HG03571 (cell line): ENCODE measurements at regions not wholly inside any gene's neighbourhood (a gene's known extent, or its start where the extent isn't known, plus 50 kb on each side); places are given as distances from the start of the nearest gene placed in this dataset.

Experiments used
- ATAC-seq: cut with Tn5 transposase; IDR thresholded peaks from one replicate; pipeline ENCODE4 v1.9.1; 2021; ENCODE audit not compliant: unreplicated experiment

DNA sequence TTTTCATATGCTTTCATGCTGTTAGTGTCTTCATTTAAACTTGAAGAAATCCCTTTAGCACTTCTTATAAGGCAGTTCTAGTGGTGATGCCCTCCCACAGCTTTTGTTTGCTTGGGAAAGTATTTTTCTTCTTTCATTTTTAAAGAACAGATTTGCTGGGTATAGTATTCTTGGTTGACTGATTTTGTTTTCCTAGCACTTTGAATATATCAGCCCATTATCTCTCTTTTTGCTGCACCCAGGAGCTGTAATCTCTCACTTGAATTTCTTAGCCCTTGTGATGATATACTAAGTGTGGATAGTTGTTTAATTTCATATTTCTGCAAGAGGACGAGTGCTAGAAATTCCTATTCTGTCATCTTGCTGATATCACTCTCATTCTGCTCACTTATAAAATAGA, 283.7 kb downstream of the GPAT3 start:
- no peak for ATAC-seq

DNA sequence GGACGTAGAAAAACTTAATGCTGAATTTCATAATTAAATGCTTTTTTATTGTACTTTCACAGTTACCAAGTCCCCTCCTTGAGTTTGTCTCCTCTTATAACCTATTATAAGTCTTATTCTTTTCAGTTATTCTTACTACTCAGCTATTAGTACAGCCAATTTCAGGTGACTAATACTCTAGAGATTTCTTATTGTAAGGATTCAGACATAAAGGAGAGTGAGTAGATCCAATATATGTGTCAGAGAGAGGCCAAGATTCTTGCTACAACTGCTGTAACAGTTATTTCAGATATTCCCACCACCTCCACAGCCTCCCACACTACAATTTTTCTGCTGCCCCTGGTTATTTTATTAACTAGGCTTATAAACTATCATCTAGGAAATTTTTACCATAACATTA, 274.5 kb downstream of the GPAT3 start:
- ATAC-seq: no peak

DNA sequence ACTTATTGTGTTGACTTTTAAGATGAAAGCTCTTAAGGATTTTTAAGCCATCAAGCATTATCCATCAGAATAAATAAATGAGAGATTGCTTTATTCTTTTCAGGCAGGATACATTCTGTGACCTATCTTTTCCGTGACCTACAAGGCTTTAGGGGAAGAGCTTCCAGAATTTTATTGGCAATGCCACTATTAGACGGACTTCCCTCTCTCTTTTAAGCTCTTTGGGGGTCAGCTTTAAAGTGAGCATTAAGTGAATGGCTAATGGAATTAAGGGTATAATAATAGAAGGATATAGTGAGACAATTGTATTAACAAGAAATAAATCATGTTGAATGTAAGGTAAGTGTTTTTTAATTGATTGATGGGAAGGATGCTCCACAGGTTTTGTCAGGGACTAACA, 273.7 kb downstream of the GPAT3 start:
- ATAC-seq: no peak

DNA sequence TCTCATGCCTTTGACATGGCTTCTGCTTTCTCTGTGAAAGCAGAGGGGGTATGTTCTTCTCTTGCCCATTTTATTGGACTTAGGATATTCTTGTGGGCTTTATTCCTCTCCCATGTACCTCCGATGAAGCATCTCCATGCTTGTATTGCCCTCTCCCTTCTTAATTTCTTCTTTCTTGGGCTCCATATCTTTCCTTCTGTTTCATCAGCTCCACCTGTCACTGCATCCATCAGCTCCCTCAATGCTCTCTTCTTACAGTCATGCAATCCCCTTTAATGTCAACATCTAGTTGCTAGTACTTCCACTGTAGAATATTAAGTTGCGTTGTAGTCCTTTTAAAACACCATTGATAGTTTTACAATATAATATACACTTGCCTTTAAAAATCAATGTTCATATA, 257.6 kb downstream of the GPAT3 start:
- no peak for ATAC-seq

DNA sequence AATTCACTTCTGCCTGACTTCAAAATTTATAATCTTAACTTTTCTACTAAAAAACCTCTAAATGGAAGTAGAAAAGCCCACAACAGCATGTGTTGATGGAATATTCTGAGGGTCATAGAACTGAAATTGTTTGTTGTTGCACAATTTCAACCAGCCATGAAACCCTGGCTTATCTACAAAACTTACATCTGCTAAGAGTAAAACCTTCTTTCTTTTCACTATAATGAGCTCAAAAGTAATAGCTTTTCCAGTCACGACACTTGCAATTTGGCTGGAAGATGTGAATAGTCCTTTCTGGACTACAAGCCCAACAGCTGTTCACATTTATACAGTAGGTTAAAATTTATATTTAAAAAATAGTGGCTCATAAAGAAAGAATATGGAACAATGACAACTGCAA, 250.0 kb downstream of the GPAT3 start:
- no peak for ATAC-seq

DNA sequence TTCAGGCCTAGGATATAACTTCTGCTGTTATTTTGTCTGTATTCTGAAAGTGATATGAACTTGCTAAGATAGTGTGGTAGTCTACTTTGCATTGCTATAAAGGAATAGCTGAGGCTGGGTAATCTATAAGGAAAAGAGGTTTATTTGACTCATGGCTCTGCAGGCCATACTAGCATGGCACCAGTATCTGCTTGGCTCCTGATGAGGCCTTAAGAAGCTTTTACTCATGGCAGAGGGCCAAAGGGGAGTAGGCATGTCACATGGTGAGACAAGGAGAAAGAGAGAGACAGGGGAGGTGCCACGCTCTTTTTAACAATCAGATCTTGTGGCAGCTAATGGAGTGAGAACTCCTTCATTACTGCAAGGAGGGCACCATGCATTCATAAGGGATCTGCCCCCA, 247.3 kb downstream of the GPAT3 start:
- ATAC-seq: no peak

DNA sequence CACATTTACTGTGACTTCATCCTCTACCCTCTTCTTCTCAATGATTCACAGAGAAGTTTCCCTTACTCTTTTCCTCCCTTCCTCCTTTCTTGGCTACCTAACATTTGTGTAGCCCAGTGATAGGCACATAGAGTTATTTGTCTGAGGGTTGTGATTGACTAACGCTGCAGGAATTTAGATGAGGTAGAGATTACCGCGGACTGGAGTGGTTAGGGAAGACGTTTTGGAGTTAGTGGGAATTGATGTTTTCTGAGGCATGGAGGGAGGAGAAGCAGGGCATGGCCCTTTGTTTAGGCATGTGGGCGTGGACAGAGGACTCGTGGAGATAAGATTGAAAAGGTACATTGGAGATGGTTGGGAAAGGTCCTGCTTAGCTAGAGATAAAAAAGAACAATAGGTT, 246.7 kb downstream of the GPAT3 start:
- ATAC-seq: no peak

DNA sequence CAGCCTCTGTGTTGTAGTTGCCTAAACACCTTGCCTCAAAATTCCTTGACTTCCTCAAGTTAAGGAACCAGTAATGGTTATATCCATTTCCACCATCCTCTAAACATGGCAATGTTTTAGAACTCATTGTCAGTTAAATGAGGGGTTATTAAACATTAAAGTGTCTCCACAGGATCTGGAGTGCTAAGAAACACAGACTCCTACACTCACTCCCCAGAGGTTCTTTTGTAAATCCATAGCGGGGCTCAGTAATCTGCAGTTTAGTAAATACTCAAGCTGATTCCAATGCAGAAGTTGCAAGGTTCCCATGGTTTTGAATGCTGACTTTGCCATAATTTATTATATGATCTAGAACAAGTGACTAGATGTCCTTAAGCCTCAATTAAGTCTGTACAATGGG, 245.5 kb downstream of the GPAT3 start:
- no peak for ATAC-seq

DNA sequence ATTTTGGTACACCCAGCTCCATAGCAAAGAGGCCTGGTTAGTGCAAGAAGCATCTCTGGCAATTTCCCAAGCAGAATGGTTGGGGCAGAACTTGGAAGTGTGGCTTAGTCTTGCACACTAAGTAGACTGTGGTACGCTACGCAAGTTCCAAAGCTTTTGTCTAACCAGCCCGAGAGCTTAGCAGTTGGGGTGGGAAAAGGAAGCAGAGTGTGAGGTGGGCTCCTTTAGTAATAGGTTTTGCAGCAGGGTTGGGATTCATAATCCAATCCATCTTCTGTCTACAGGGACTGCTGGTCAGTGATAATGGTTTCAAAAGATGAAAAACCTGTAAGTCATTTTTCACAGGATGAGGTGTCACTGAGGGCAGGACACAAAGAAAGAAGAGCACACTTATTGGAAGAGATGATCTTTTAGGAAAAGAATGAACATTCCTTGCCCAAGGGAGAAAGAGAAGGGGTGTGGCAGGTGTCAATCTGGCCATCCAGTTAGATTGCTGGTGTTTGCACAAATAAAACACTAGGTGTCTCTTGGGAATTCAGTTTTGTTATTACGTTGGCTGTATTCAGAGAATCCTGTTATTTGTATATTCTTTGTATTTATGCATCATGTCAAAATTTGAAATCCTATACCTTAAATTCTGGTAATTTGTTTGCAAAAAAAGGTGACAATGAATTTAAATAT, 244.3 kb downstream of the GPAT3 start:
- ATAC-seq: no peak

DNA sequence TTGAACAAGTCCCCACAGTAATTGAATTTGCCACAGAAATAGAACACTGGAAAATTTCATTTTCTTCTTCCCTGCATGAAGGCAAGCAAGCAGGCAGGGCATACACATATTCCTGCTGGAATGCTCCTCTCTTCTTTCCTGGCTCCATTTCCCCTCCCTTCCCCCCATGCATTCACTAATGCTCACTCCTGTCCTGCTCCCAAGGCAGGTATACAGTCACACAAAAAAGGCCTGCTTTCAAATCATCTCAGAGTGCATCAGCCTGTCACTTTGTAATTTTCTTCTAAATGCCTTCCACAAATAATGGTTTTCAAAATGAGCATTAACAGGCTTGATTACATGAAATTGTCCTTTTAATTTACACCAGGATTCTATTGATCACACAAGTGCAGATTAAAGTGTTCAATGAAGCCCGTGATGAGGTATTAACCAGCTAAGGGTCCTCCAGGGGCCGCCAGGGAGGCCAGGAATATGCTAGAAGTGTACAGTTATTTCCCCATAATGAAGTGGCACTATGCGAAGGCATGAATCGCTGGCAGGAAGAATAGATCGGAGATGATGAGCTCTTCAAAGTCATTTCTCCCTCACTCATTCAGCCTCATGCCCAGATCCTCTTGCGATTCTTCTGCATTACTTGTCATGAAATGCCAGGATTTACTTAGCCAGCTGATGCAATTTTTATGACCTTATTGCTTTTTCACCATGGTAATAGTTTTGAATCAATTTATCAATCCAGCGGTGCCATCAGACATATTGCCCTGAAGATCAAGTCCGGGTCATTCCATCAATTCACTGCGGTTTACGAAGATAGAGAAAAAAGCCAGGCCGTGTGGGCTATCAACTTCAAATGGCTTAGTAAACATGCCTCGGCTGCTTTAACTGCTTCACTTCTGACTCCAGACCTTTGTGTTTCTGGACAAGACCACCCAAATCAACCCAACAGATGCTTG, 243.5 kb downstream of the GPAT3 start:
- no peak for ATAC-seq

DNA sequence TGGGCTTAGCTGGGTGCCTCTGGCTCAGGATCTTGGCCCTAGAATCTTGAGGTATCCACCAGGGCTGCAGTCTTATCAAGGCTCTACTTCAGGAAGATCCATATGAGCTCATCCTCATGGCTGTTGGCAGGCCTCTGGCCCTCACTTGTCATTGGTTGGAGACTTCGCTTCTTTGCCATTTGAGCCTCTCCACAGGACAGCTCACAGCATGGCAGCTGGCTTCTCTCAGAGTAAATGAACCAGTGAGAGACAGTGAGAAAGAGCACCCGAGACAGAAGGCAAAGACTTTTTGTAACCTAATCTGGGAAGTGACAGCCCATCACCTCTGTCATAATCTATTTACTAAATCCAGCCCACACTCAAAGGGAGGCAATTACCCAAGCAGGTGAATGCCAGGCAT, 236.8 kb downstream of the GPAT3 start:
- ATAC-seq: no peak

DNA sequence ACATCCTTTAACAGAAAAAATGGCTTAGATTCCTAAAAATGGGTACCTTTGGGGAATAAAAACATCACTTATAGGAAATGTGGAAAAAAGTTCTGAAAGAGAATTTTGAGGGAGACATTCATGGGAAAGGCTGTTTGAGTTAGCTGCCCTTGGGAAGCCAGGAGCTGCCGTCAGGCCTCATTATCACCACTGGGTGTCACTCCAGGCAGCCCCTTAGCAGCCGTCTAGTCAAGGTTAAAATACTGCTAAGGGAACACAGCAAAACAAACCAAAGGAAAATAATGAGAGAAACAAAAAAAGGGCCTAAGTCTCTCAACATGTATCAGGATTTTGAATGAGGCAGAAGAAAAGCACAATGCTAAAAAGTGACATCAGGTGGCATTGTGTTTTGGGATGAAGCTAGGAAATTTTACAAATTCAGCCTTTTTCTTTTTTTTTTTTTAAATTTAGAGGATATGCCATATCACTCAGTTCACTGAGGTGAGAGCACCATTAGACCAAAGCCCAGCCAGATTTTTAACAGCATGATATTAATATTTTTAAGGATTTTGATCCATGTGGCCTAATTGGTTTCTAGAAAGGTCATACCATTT, 235.3 kb downstream of the GPAT3 start:
- ATAC-seq: no peak

DNA sequence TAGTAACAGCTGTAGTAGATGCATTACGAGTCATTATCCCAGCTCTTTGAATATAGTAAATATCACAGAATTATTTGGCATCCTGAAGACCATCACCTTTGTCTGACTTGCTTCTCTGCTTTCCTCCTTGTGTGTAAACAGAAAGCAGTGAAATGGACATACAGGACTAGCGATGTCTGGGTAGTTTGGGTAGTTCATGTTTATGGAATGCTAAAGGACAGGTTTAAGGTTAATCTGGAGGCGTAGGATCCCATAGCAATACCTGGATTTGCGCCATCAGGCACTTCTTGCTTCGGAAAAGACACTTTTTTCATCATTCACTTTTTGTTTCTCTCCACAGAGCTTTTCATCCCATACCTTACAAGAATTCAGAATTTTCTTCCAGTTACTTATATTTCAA, 232.2 kb downstream of the GPAT3 start:
- ATAC-seq: no peak

DNA sequence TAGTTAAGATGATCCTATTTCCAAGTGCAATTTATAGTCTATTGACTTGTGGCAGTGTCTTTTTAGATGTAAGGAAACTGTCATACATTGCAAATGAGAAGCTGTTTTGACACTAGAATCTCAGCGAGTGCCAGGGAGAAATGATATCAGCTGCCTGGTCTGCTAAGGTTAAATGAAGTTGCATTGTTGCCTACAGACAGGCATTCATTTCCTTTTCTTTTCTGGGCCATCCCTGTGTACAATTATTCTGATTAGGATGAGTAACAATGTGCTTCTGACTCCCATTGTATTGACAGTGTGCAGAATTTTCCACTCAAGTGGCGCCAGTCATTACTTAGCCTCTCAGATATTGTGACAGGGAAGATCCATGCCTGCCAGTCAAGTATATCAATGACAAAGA, 231.2 kb downstream of the GPAT3 start:
- no peak for ATAC-seq

DNA sequence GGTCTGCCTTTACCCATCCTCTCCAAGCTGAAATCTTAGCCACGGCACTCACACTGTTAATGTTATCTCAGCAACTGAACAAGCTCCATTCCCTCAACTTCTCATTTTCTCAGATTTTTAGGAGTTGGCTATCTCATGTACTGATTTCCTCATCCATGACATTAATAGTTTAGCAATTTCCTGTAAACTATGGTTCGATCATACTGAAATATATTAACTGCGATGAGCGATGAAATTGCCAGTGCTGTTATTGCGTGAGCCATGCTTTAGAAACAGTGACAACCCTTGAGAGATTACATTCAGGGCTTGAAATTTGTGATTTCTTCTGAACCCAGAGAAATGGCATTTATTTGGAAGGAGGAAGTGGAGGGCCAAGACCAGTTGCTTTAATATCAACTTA, 223.7 kb downstream of the GPAT3 start:
- no peak for ATAC-seq

DNA sequence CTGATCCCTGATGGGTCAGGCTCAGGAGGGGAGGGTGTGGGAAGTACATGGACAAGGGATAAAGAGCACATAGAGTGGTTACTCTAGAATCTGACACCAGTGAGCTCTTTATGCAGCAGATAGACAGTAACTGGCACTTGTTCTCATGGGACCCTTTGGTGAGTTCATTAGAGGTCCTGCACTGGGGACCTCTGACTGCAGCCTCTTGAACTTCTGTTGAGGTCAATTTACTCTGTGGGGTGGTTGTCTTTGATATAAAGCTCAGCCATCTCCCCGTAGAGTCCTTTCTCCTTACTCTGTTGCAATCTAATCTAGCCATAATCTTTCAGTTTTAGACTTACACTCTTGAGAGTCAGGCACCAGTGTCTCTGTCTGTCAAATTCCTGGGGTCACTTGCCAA, 222.4 kb downstream of the GPAT3 start:
- no peak for ATAC-seq

DNA sequence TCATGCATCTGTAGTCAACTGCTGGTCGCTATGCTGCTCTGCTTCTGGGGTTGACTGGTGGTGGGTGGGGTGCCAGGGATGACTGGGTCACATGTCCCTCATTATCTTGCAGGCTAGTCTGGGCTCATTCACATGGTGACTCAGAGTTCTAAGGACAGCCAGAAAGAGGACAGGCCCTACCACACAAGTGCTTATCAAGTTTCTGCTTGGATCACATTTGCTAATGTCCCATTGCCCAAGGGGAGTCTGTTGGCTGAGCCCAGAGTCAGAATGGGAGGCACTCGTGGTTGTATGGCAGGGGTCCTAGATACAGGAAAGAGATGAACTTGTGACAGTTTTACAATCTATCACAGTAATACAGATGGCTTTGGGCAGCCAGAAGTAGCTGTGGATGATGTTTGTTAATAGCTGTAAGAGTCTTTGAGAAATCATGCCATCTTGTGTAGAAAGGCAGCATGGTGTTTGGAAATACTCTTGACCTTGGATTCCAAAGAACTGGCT, 221.3 kb downstream of the GPAT3 start:
- no peak for ATAC-seq

DNA sequence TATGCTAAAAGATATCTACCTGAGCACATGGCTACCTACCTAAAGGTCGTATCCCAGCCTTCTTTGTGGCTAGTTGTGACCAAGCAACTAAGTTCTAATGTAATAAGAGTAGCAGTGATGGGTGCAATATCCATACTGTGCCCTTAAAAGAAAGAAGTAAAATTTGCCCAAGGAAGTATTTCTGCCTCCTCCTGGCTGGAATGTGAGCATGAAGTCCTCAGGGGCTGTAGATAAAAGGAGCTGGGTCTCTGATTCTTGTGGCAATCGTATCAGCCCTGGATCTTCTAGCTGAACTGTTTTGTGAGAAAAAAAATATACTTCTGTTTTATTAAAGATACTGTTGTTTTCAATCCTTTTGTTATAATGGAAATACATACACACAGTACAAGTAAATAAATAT, 217.4 kb downstream of the GPAT3 start:
- ATAC-seq: no peak

DNA sequence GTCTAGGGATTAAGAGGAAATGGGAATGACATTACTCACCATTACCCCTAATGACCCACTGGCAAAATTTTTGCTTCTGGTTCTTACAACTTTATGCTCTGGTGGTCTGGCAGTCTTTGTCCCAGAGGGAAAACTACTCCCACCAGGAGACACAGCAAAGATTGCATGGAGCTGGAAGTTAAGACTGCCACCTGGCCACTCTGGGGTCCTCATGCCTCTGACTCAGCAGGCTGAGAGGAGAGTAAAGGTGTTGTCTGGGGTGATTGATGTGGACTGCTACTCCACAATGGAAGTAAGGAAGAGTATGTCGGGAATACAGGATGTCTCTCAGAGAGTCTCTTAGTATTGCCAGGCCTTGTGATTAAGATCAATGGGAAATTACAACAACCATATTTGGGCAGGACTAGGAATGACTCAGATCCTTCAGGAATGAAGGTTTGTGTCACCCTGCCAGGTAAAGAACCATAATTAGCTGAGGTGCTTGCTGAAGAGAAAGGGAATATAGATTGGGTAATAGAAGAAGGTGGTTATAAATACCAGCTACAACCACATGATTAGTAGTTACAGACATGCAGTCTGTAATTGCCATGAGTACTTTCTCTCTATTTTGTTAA, 215.5 kb downstream of the GPAT3 start:
- no peak for ATAC-seq

DNA sequence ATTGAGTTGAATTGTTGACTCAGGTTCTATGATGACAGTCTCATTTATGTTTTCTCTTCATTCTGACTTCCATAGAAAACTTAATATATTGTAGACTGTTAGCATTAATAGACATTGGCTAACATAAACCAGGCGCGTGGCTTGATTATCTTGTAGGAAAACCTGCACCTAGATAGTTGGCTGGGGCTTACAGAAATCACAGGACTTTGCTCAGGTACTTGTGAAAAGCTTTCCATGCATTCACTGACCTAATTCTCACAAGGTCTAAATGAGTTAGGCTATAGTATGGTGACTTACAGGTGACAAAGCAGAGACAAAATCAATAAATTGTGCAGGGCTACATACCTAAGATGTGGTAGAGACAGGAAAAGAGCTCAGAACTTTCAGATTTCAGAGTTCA, 212.8 kb downstream of the GPAT3 start:
- no peak for ATAC-seq

DNA sequence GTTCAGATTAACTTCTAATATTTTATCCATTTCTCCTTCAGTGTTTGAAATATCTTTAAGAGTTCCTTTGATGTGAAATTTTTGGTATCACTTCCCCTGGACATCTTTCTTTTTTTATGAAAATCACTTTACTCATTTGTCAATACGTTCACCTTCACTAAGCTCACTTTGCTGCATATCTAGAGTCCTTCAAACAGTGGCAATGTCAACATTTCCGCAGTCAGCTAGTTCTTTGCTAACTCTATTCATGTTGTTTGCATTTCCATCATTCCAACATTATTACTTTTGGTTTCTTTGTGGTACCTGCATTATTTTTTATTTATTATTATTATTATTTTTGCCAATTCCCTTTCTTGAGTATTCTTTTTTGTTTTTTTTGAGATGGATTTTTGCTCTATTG, 203.0 kb downstream of the GPAT3 start:
- no peak for ATAC-seq

DNA sequence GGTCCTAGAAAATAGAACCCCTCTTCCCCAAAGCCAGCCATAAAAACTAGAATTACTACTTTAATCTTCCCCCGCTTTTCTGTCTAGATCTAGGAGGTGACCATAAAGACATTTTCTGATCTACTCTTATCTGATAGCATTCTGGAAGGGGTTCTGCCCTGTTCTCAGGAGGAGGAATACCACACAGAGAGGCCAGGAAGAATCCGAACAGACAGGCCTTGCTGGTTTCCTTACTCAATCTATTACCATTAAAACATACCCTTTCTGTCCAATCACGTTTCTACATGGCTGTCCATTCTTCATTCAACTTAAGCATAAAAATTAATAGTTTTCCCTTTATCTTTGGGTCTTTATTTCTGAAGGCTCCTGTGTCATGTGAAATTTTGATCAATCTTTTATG, 198.7 kb downstream of the GPAT3 start:
- no peak for ATAC-seq
